GM23338 (cell line): ENCODE measurements at regions not wholly inside any gene's neighbourhood (a gene's known extent, or its start where the extent isn't known, plus 50 kb on each side); places are given as distances from the start of the nearest gene placed in this dataset.

Experiments used
- ATAC-seq: fragments of 200-7000 bp; cut with Tn5 transposase; 3 replicates; pipeline ENCODE4 v1.9.1; 2020
- DNase-seq: peaks from one replicate; pipeline ENCODE4 v3.0.0-alpha.2; 2015; ENCODE audit warnings: low spot score
- H2AFZ ChIP-seq: fragments of 200-600 bp; sonication (generic); 2 replicates; pipeline ENCODE4 v1.8.0; 2016; ENCODE audit warnings: antibody characterized with exemption, mild to moderate bottlenecking, moderate library complexity
- H3F3A ChIP-seq: fragments of 200-600 bp; sonication (generic); replicated peaks from 2 replicates; pipeline ENCODE4 v1.8.0; 2017; ENCODE audit warnings: antibody characterized with exemption, mixed run types, low read depth
- H3K27ac ChIP-seq: fragments of 200-600 bp; sonication (generic); 2 replicates; pipeline ENCODE4 v1.6.1; 2016; ENCODE audit warnings: low read depth
- H3K27me3 ChIP-seq: fragments of 200-600 bp; sonication (generic); 2 replicates; pipeline ENCODE4 v1.8.0; 2016; ENCODE audit warnings: mild to moderate bottlenecking, mixed run types, moderate library complexity; ENCODE audit not compliant: insufficient read depth
- H3K36me3 ChIP-seq: fragments of 200-600 bp; sonication (generic); 2 replicates; pipeline ENCODE4 v1.8.0; 2016; ENCODE audit warnings: mild to moderate bottlenecking; ENCODE audit not compliant: insufficient read depth
- H3K4me1 ChIP-seq: fragments of 200-600 bp; sonication (generic); 2 replicates; pipeline ENCODE4 v1.8.0; 2016; ENCODE audit warnings: mild to moderate bottlenecking, moderate library complexity; ENCODE audit not compliant: insufficient read depth
- H3K4me2 ChIP-seq: fragments of 200-600 bp; sonication (generic); 2 replicates; pipeline ENCODE4 v1.7.1; 2017; ENCODE audit warnings: mixed run types
- H3K4me3 ChIP-seq: fragments of 200-600 bp; sonication (generic); 2 replicates; pipeline ENCODE4 v1.6.1; 2016; ENCODE audit warnings: mixed run types
- H3K79me2 ChIP-seq: fragments of 200-600 bp; sonication (generic); replicated peaks from 2 replicates; pipeline ENCODE4 v1.8.0; 2017; ENCODE audit warnings: mild to moderate bottlenecking; ENCODE audit not compliant: insufficient read depth
- H3K9me2 ChIP-seq: fragments of 200-600 bp; sonication (generic); 2 replicates; pipeline ENCODE4 v1.8.0; 2017; ENCODE audit not compliant: insufficient read depth
- H4K20me1 ChIP-seq: fragments of 200-600 bp; sonication (generic); replicated peaks from 2 replicates; pipeline ENCODE4 v1.8.0; 2017; ENCODE audit warnings: mild to moderate bottlenecking; ENCODE audit not compliant: insufficient read depth
- H3K27ac Mint-ChIP-seq: 2 replicates; pipeline ENCODE4 v1.8.0; 2020; ENCODE audit warnings: inconsistent platforms, mild to moderate bottlenecking, moderate library complexity, mixed read lengths
- H3K27me3 Mint-ChIP-seq: 3 replicates; pipeline ENCODE4 v1.8.0; 2022; ENCODE audit warnings: low read depth, mild to moderate bottlenecking, moderate library complexity, mixed read lengths, inconsistent platforms; ENCODE audit not compliant: insufficient read depth, poor library complexity
- H3K36me3 Mint-ChIP-seq: 3 replicates; pipeline ENCODE4 v1.8.0; 2021; ENCODE audit warnings: low read depth, mild to moderate bottlenecking, inconsistent platforms, moderate library complexity, mixed read lengths
- H3K4me1 Mint-ChIP-seq: 3 replicates; pipeline ENCODE4 v1.8.0; 2020; ENCODE audit warnings: mild to moderate bottlenecking, inconsistent platforms, mixed read lengths
- H3K4me3 Mint-ChIP-seq: 3 replicates; pipeline ENCODE4 v1.8.0; 2021; ENCODE audit warnings: moderate library complexity, mild to moderate bottlenecking, inconsistent platforms, mixed read lengths
- H3K9me3 Mint-ChIP-seq: 3 replicates; pipeline ENCODE4 v1.8.0; 2020; ENCODE audit warnings: moderate library complexity, mild to moderate bottlenecking, inconsistent platforms, mixed read lengths
- CTCF ChIP-seq, 2 experiments: fragments of 200-600 bp in 1 of 2; sonication (generic) in 1 of 2; conservative IDR thresholded peaks; 2 replicates each; pipeline versions ENCODE4 v1.5.1 to v1.6.1; 2016 to 2017; ENCODE audit warnings: antibody characterized with exemption in 2 of 2, low read depth in 2 of 2, mild to moderate bottlenecking in 2 of 2, moderate library complexity in 1 of 2
- ZNF462 ChIP-seq: fragments of 250-450 bp; sonication (Bioruptor Pico); IDR thresholded peaks from 2 replicates; pipeline ENCODE4 v1.5.0; 2020; ENCODE audit warnings: mild to moderate bottlenecking, moderate library complexity

GRCh38 chr3:182605882-182606611, 187.3 kb upstream of the ATP11B start (continued):
- no peak for TF ChIP-seq ZNF462 (CRISPR knock-in tag)

DNA sequence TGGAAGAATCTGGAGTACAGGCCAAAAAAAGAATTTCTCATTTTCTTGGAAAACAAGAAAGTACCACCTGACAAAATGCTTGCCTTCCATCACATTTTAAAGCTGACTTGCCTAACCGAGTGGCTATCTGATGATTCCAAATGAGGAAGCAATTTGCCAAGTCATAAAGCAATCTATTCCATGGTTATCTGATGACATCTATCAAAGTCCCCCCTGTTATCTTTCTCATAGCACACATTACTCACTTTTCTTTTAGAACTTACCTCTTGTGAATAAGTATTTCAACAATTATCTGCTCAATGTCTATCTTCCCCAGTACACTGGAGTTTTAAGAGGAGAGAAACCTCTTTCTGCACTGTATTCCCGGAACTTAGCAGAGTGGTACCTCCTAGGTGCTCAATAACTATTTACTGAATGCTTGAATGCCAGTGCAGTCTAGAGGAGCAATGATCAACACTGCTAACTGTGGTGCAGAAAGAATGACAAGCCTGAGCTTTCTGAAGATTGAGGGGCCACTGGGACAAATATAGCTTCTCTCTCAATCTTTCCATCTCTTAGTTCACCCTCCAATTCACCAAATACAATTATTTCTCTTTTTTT, 186.3 kb upstream of the ATP11B start:
- Histone ChIP-seq H2AFZ (no peak overlapping the region), H3K27ac (no peak overlapping the region), H3K36me3 (no peaks in the 10 kb centered on the region), H3F3A (no peaks in the 10 kb centered on the region), H4K20me1 (no peaks in the 10 kb centered on the region), H3K4me2 (no peak overlapping the region), H3K79me2 (no peaks in the 10 kb centered on the region), H3K9me2 (no peaks in the 10 kb centered on the region), H3K4me3 (no peak overlapping the region), H3K4me1 (peaks cover 12% of the 10 kb centered on the region), H3K27me3 (no peaks in the 10 kb centered on the region)
- TF ChIP-seq CTCF (conservative IDR thresholded peaks at IDR 0.05; ENCODE audit: low read depth in 2 of 2): no peak
- Mint-ChIP-seq H3K9me3 (no peaks in the 10 kb centered on the region), H3K4me3 (no peak overlapping the region), H3K4me1 (peaks cover 16% of the 10 kb centered on the region; the same call in 2 of the 3 replicates), H3K36me3 (no peaks in the 10 kb centered on the region), H3K27ac (no peak overlapping the region), H3K27me3 (no peaks in the 10 kb centered on the region)
- ATAC-seq: no peak
- DNase-seq: no peak
